HCT116 (cell line): ENCODE measurements at regions not wholly inside any gene's neighbourhood (a gene's known extent, or its start where the extent isn't known, plus 50 kb on each side); places are given as distances from the start of the nearest gene placed in this dataset.

Experiments used
- ATAC-seq: fragments of 200-7000 bp; cut with Tn5 transposase; 2 replicates; pipeline ENCODE4 v1.9.1; 2020; ENCODE audit warnings: mild to moderate bottlenecking, moderate library complexity
- BruUV-seq: library from RNA; stranded (reverse); fragments of 400-500 nt; replicated peaks from 2 replicates; lab custom pipeline; 2021; lab: Mats Ljungman, UMichigan
- CTCF ChIA-PET: fragments of 300-600 bp; sonication (Branson Sonifier 250); formaldehyde crosslinking; loops from one replicate; lab custom pipeline; 2021; ENCODE audit warnings: antibody characterized with exemption; lab: Charles Lee
- POLR2A ChIA-PET: fragments of 300-600, 350-600 bp; sonication (Branson Sonifier 250); formaldehyde crosslinking; loops from one replicate; lab custom pipeline; 2021; ENCODE audit warnings: antibody characterized with exemption; lab: Charles Lee
- RAD21 ChIA-PET, 2 experiments: fragments of 300-600 bp; sonication (Branson Sonifier 250); formaldehyde crosslinking; loops; one replicate each; lab custom pipeline; 2023; ENCODE audit warnings: low total read pairs in 2 of 2; ENCODE audit not compliant: uncharacterized antibody in 2 of 2, unreplicated experiment in 2 of 2, low non-redundant PET in 1 of 2; lab: Charles Lee
- DNase-seq: peaks from one replicate; pipeline ENCODE4 v3.0.0-alpha.2; 2010; ENCODE audit warnings: low read depth, low spot score
- H2AFZ ChIP-seq: fragments of 200-600 bp; shearing (Covaris generic), sonication (generic); 2 replicates; pipeline ENCODE4 v1.6.1; 2017; ENCODE audit warnings: low read depth, mixed run types, mixed read lengths, antibody characterized with exemption, low read length; ENCODE audit not compliant: poor library complexity, severe bottlenecking
- H3K27ac ChIP-seq: 2 replicates; pipeline ENCODE4 v1.5.1; 2012; ENCODE audit warnings: low read depth, low read length
- H3K27me3 ChIP-seq: fragments of 200-600 bp; sonication (generic); 2 replicates; pipeline ENCODE4 v1.6.1; 2016; ENCODE audit warnings: mixed run types, low read length, mixed read lengths; ENCODE audit not compliant: insufficient read depth
- H3K36me3 ChIP-seq, 2 experiments: fragments of 200-500 bp in 1 of 2; fragments of 200-600 bp in 1 of 2; sonication (Bioruptor generic) in 1 of 2; sonication (generic) in 1 of 2; 2 replicates each; pipeline versions ENCODE4 v1.5.1 to v1.6.1; 2014 to 2016; ENCODE audit warnings: low read length in 2 of 2, inconsistent platforms in 1 of 2, mixed read lengths in 1 of 2, mixed run types in 1 of 2; ENCODE audit not compliant: insufficient read depth in 2 of 2, control insufficient read depth in 1 of 2
- H3K4me1 ChIP-seq, 2 experiments: fragments of 200-600 bp in 1 of 2; sonication (generic) in 1 of 2; 2 replicates each; pipeline versions ENCODE4 v1.5.1 to v1.6.1; 2012 to 2017; ENCODE audit warnings: low read length in 2 of 2, inconsistent platforms in 1 of 2, mild to moderate bottlenecking in 1 of 2, mixed read lengths in 1 of 2, mixed run types in 1 of 2, moderate library complexity in 1 of 2; ENCODE audit not compliant: insufficient read depth in 2 of 2, control insufficient read depth in 1 of 2
- H3K4me2 ChIP-seq: fragments of 200-600 bp; sonication (generic); 2 replicates; pipeline ENCODE4 v1.6.1; 2017; ENCODE audit warnings: mixed run types, low read length, mixed read lengths
- H3K4me3 ChIP-seq, 2 experiments: fragments of 200-600 bp in 1 of 2; sonication (generic) in 1 of 2; replicated peaks in 1 of 2; 2 replicates each; pipeline ENCODE4 v1.5.1; 2011 to 2016; ENCODE audit warnings: low read length in 2 of 2, control low read depth in 1 of 2, low read depth in 1 of 2, mild to moderate bottlenecking in 1 of 2, mixed read lengths in 1 of 2, mixed run types in 1 of 2
- H3K79me2 ChIP-seq: fragments of 200-600 bp; sonication (generic); 2 replicates; pipeline ENCODE4 v1.6.1; 2017; ENCODE audit warnings: mild to moderate bottlenecking, mixed run types, low read length, moderate library complexity, mixed read lengths; ENCODE audit not compliant: insufficient read depth
- H3K9ac ChIP-seq: fragments of 200-600 bp; sonication (generic); 2 replicates; pipeline ENCODE4 v1.6.1; 2016; ENCODE audit warnings: low read length, mixed read lengths
- H3K9me2 ChIP-seq: fragments of 200-600 bp; sonication (generic), shearing (Covaris generic); 2 replicates; pipeline ENCODE4 v1.6.1; 2017; ENCODE audit warnings: mixed run types, mild to moderate bottlenecking, moderate library complexity; ENCODE audit not compliant: insufficient read depth
- H3K9me3 ChIP-seq, 2 experiments: fragments of 200-500 bp in 1 of 2; fragments of 200-600 bp in 1 of 2; sonication (Bioruptor generic) in 1 of 2; sonication (generic) in 1 of 2; 2 replicates each; pipeline ENCODE4 v1.6.1; 2014 to 2017; ENCODE audit warnings: low read length in 2 of 2, mixed read lengths in 2 of 2, inconsistent platforms in 1 of 2, low read depth in 1 of 2, mild to moderate bottlenecking in 1 of 2, mixed run types in 1 of 2, moderate library complexity in 1 of 2; ENCODE audit not compliant: control insufficient read depth in 1 of 2, insufficient read depth in 1 of 2
- H4K20me1 ChIP-seq: fragments of 200-600 bp; sonication (generic), shearing (Covaris generic); 2 replicates; pipeline ENCODE4 v1.6.1; 2017; ENCODE audit warnings: mixed run types, mild to moderate bottlenecking, moderate library complexity; ENCODE audit not compliant: insufficient read depth
- CEBPB ChIP-seq: IDR thresholded peaks from 2 replicates; pipeline ENCODE4 v1.6.1; 2012; ENCODE audit warnings: low read depth
- EGR1 ChIP-seq: IDR thresholded peaks from 2 replicates; pipeline ENCODE4 v1.6.1; 2012; ENCODE audit warnings: low read depth
- ELF1 ChIP-seq: IDR thresholded peaks from 2 replicates; pipeline ENCODE4 v1.6.1; 2012; ENCODE audit warnings: low read depth, borderline replicate concordance
- EZH2 ChIP-seq: fragments of 200-600 bp; sonication (generic); IDR thresholded peaks from 2 replicates; pipeline ENCODE4 v1.6.1; 2017; ENCODE audit warnings: antibody characterized with exemption, mixed run types
- EZH2phosphoT487 ChIP-seq: fragments of 200-600 bp; IDR thresholded peaks from 2 replicates; pipeline ENCODE4 v1.6.1; 2018; ENCODE audit warnings: antibody characterized with exemption, borderline replicate concordance
- FOSL1 ChIP-seq: IDR thresholded peaks from 2 replicates; pipeline ENCODE4 v1.6.1; 2012; ENCODE audit warnings: low read depth
- JUND ChIP-seq: IDR thresholded peaks from 2 replicates; pipeline ENCODE4 v1.6.1; 2012
- RAD21 ChIP-seq: IDR thresholded peaks from 2 replicates; pipeline ENCODE4 v1.6.1; 2012; ENCODE audit warnings: low read depth, mild to moderate bottlenecking
- SP1 ChIP-seq: IDR thresholded peaks from 2 replicates; pipeline ENCODE4 v1.6.1; 2012; ENCODE audit warnings: low read depth
- TCF7L2 ChIP-seq: IDR thresholded peaks from 2 replicates; pipeline ENCODE4 v1.7.0; 2011; ENCODE audit warnings: borderline replicate concordance, inconsistent platforms; ENCODE audit not compliant: insufficient read depth, insufficient read length; ENCODE audit errors: extremely low read depth
- YY1 ChIP-seq: IDR thresholded peaks from 2 replicates; pipeline ENCODE4 v1.6.1; 2011; ENCODE audit warnings: low read length, low read depth, moderate library complexity, mild to moderate bottlenecking; ENCODE audit not compliant: insufficient replicate concordance; ENCODE audit errors: extremely low read depth
- ZFX ChIP-seq: fragments of 450-650 bp; IDR thresholded peaks from 2 replicates; pipeline ENCODE4 v1.6.1; 2017
- intact Hi-C: fragments of 100-400 bp; cut with micrococcal nuclease; formaldehyde crosslinking; loops from 2 replicates; pipeline ENCODE4 v1.10.0; 2022
- TF ChIP-seq, protein P1 (sequence below): IDR thresholded peaks from 2 replicates; pipeline ENCODE4 v1.6.1; 2011; ENCODE audit warnings: mild to moderate bottlenecking, low read length, moderate library complexity; ENCODE audit not compliant: insufficient replicate concordance; ENCODE audit errors: extremely low read depth
- TF ChIP-seq, protein P2 (sequence below): IDR thresholded peaks from 2 replicates; pipeline ENCODE4 v1.6.1; 2012

DNA sequence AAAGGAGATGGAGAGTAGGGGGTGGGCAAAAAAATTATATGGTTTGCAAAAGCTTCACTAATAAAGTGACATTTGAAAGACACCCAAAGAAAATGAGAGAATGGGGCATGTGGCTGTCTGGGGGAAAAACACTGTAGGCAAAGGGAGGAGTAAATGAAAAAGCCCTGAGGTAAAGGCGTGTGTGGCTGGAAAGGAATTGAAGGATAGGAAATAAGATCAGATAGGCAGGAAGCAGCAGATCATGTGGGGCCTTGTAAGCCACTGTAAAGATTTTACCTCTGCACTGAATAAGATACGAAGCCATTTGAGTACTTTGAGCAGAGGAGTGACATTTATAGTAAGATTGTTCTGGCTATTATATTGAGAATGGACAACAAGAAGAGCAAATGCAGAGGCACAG is 49.8 kb upstream of the FDX1 start:
- ATAC-seq, result no peak
- TF ChIP-seq ELF1 (no peak), TCF7L2 (no peak), EZH2 (no peak), RAD21 (no peak), CEBPB (no peak), ZFX (no peak), FOSL1 (no peak), SP1 (no peak), JUND (no peak), EGR1 (no peak), YY1 (no peak), EZH2phosphoT487 (no peak)
- TF ChIP-seq, protein P1, sequence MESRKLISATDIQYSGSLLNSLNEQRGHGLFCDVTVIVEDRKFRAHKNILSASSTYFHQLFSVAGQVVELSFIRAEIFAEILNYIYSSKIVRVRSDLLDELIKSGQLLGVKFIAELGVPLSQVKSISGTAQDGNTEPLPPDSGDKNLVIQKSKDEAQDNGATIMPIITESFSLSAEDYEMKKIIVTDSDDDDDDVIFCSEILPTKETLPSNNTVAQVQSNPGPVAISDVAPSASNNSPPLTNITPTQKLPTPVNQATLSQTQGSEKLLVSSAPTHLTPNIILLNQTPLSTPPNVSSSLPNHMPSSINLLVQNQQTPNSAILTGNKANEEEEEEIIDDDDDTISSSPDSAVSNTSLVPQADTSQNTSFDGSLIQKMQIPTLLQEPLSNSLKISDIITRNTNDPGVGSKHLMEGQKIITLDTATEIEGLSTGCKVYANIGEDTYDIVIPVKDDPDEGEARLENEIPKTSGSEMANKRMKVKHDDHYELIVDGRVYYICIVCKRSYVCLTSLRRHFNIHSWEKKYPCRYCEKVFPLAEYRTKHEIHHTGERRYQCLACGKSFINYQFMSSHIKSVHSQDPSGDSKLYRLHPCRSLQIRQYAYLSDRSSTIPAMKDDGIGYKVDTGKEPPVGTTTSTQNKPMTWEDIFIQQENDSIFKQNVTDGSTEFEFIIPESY, result no peak
- TF ChIP-seq, protein P2, sequence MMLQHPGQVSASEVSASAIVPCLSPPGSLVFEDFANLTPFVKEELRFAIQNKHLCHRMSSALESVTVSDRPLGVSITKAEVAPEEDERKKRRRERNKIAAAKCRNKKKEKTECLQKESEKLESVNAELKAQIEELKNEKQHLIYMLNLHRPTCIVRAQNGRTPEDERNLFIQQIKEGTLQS, result no peak
- TF ChIP-seq, all 23 proteins: peak for 0
- CTCF ChIA-PET, result no interaction called here

More for the DNA sequence above, 49.8 kb upstream of the FDX1 start:
- Histone ChIP-seq H3K9me3 (no peaks in the 10 kb centered on the region), H3K4me1 (peaks cover 4 to 8% of the 10 kb centered on the region in 2 experiments; a peak in 3 of 4 replicates), H3K79me2 (no peaks in the 10 kb centered on the region), H3K36me3 (no peaks in the 10 kb centered on the region), H2AFZ (no peak overlapping the region), H3K4me2 (no peak overlapping the region), H4K20me1 (no peaks in the 10 kb centered on the region), H3K4me3 (no peak overlapping the region), H3K27me3 (no peaks in the 10 kb centered on the region), H3K9me2 (no peaks in the 10 kb centered on the region), H3K9ac (no peak overlapping the region), H3K27ac (no peak overlapping the region)
- BruUV-seq, result no TSS peak
- RAD21 ChIA-PET, result no interaction called here
- DNase-seq, result no peak
- intact Hi-C loops, result loop anchor here (10.0 kb wide), 1 partner anchor 285 kb away; the partner anchor contains the start of gene ZC3H12C
- POLR2A ChIA-PET, result no interaction called here
